Body of pancreas (tissue), 4 donors: ENCODE measurements at regions not wholly inside any gene's neighbourhood (a gene's known extent, or its start where the extent isn't known, plus 50 kb on each side); places are given as distances from the start of the nearest gene placed in this dataset.

Source experiments
- ATAC-seq: fragments of 150-250 bp; one replicate; pipeline ENCODE4 v1.9.1; 2016
- DNase-seq, 4 donors: peaks; one replicate each; pipeline ENCODE4 v3.0.0-alpha.2; 2019
- H3K27ac ChIP-seq, 4 donors: fragments of 200-600 bp; sonication (generic); 1 replicate in 3 of 4; 2 replicates in 1 of 4; pipeline versions ENCODE4 v1.5.1 to v1.6.1; 2016 to 2019; ENCODE audit warnings: mild to moderate bottlenecking in 1 of 4, mixed read lengths in 1 of 4, moderate library complexity in 1 of 4
- H3K27me3 ChIP-seq, 2 donors: fragments of 200-600 bp; sonication (generic); one replicate each; pipeline ENCODE4 v1.6.0; 2016; ENCODE audit warnings: mild to moderate bottlenecking in 1 of 2
- H3K36me3 ChIP-seq, 2 donors: fragments of 200-600 bp; sonication (generic); replicated peaks in 1 of 2; 2 replicates each; pipeline ENCODE4 v1.5.1; 2016; ENCODE audit warnings: low read depth in 2 of 2; ENCODE audit not compliant: insufficient read depth in 1 of 2
- H3K4me1 ChIP-seq: fragments of 200-600 bp; sonication (generic); one replicate; pipeline ENCODE4 v1.6.0; 2016
- H3K4me3 ChIP-seq, 2 donors: fragments of 200-600 bp; sonication (generic); 1 replicate in 1 of 2; 2 replicates in 1 of 2; pipeline ENCODE4 v1.5.1; 2016 to 2019
- H3K9me3 ChIP-seq, 3 donors: fragments of 200-600 bp; sonication (generic); 1 replicate in 2 of 3; 2 replicates in 1 of 3; pipeline ENCODE4 v1.5.1; 2016
- CTCF ChIP-seq, 7 experiments: fragments of 450-650 bp in 4 of 7; fragments of 200-600 bp in 3 of 7; sonication (generic) in 3 of 7; IDR thresholded peaks; one replicate each; pipeline ENCODE4 v1.5.1; 2016 to 2019; ENCODE audit warnings: antibody characterized with exemption in 7 of 7
- POLR2A ChIP-seq, 3 donors: fragments of 450-650 bp; IDR thresholded peaks; one replicate each; pipeline ENCODE4 v1.6.1; 2016; ENCODE audit warnings: antibody characterized with exemption in 3 of 3, mild to moderate bottlenecking in 2 of 3
- WGBS, 2 donors: methylation state at CpG; one replicate each; pipeline ENCODE4 v1.1.5; 2017; 5-methylcytosine and 5-hydroxymethylcytosine counted together
- intact Hi-C: fragments of 100-400 bp; cut with DNase I; formaldehyde crosslinking; loops from one replicate; pipeline ENCODE4 v1.15.1; 2023

- no peak overlapping the region for H3K27ac ChIP-seq
- DNase-seq (no peak), ATAC-seq (no peak)
- no peaks in the 10 kb centered on the region for H3K36me3 ChIP-seq
- intact Hi-C loops, result no loop called here
- TF ChIP-seq CTCF (IDR thresholded peaks at IDR 0.05), result no peak
- TF ChIP-seq POLR2A (IDR thresholded peaks at IDR 0.05), result no peak
- H3K27me3 ChIP-seq, result no peaks in the 10 kb centered on the region
- WGBS, 2 donors, result 44 to 71% methylated on average over 3 of the region's 3 CpGs
- H3K9me3 ChIP-seq, result no peaks in the 10 kb centered on the region
- H3K4me3 ChIP-seq, result no peak overlapping the region
- H3K4me1 ChIP-seq, result no peaks in the 10 kb centered on the region
These were observed 102.9 kb upstream of the TNIP3 start for GRCh38 chr4:121266982-121267381.

- WGBS, 2 donors, result 63 to 70% methylated on average over 3 of the region's 3 CpGs
- no peaks in the 10 kb centered on the region for H3K9me3 ChIP-seq
- no peak for TF ChIP-seq CTCF (IDR thresholded peaks at IDR 0.05)
- TF ChIP-seq POLR2A (IDR thresholded peaks at IDR 0.05), result no peak
These were observed 92.9 kb upstream of the TNIP3 start for GRCh38 chr4:121256887-121257466.

GRCh38 chr4:121255986-121256750, 92.0 kb upstream of the TNIP3 start:
- Histone ChIP-seq H3K36me3 (no peaks in the 10 kb centered on the region), H3K27me3 (no peaks in the 10 kb centered on the region), H3K4me3 (no peak overlapping the region), H3K27ac (no peak overlapping the region), H3K9me3 (no peaks in the 10 kb centered on the region), H3K4me1 (no peaks in the 10 kb centered on the region)
- DNase-seq (peak in 1 of 4 donors; percentile 12), ATAC-seq (no peak)
- TF ChIP-seq CTCF (IDR thresholded peaks at IDR 0.05), result no peak
- TF ChIP-seq POLR2A (IDR thresholded peaks at IDR 0.05), result no peak
- intact Hi-C loops, result no loop called here

More at GRCh38 chr4:121256887-121257466, 92.9 kb upstream of the TNIP3 start:
- ATAC-seq (no peak), DNase-seq (no peak)
- no peaks in the 10 kb centered on the region for H3K27me3 ChIP-seq
- intact Hi-C loops, result no loop called here
- H3K4me3 ChIP-seq, result no peak overlapping the region
- no peaks in the 10 kb centered on the region for H3K36me3 ChIP-seq
- no peaks in the 10 kb centered on the region for H3K4me1 ChIP-seq
- H3K27ac ChIP-seq, result no peak overlapping the region

- Histone ChIP-seq H3K4me3 (no peak overlapping the region), H3K27me3 (no peaks in the 10 kb centered on the region), H3K27ac (no peak overlapping the region), H3K9me3 (no peaks in the 10 kb centered on the region), H3K4me1 (no peaks in the 10 kb centered on the region), H3K36me3 (no peaks in the 10 kb centered on the region)
- ATAC-seq, result no peak
- WGBS, 2 donors, result 69 to 100% methylated on average over 2 of the region's 2 CpGs
- TF ChIP-seq POLR2A (IDR thresholded peaks at IDR 0.05) (no peak), CTCF (IDR thresholded peaks at IDR 0.05) (no peak)
- intact Hi-C loops, result no loop called here
- no peak for DNase-seq
These were observed 89.8 kb upstream of the TNIP3 start for GRCh38 chr4:121253961-121254360.
